GM18508 (cell line): ENCODE measurements at regions not wholly inside any gene's neighbourhood (a gene's known extent, or its start where the extent isn't known, plus 50 kb on each side); places are given as distances from the start of the nearest gene placed in this dataset.

Experiments
- ATAC-seq: cut with Tn5 transposase; IDR thresholded peaks from one replicate; pipeline ENCODE4 v1.9.1; 2021; ENCODE audit warnings: moderate number of reproducible peaks; ENCODE audit not compliant: insufficient read depth, unreplicated experiment

GRCh38 chr9:90948156-90948555 is 146.5 kb downstream of the SYK start:
- no peak for ATAC-seq

GRCh38 chr9:90950600-90950999 is 149.0 kb downstream of the SYK start:
- no peak for ATAC-seq

- no peak for ATAC-seq
Observed at GRCh38 chr9:90953200-90953599, 151.6 kb downstream of the SYK start.

- ATAC-seq = no peak
Observed at GRCh38 chr9:90953805-90954204, 152.2 kb downstream of the SYK start.

- ATAC-seq = no peak
Observed at GRCh38 chr9:90956026-90956810, 154.6 kb downstream of the SYK start.

- no peak for ATAC-seq
Observed at GRCh38 chr9:90958328-90958727, 156.7 kb downstream of the SYK start.

GRCh38 chr9:90960941-90961340 is 159.3 kb downstream of the SYK start:
- no peak for ATAC-seq

GRCh38 chr9:90961375-90961774 is 159.8 kb downstream of the SYK start:
- no peak for ATAC-seq

GRCh38 chr9:90964101-90965020 is 162.7 kb downstream of the SYK start:
- ATAC-seq = no peak

GRCh38 chr9:90965226-90966030 is 163.8 kb downstream of the SYK start:
- ATAC-seq = no peak

GRCh38 chr9:90966031-90966290 is 164.3 kb downstream of the SYK start:
- ATAC-seq = no peak

- ATAC-seq = no peak
Observed at GRCh38 chr9:90966480-90967144, 165.0 kb downstream of the SYK start.

GRCh38 chr9:90967145-90967538 is 165.5 kb downstream of the SYK start:
- no peak for ATAC-seq

- ATAC-seq = no peak
Observed at GRCh38 chr9:90969021-90969675, 167.5 kb downstream of the SYK start.

- ATAC-seq = no peak
Observed at GRCh38 chr9:90970608-90971007, 169.0 kb downstream of the SYK start.

- no peak for ATAC-seq
Observed at GRCh38 chr9:90972057-90972456, 170.4 kb downstream of the SYK start.

- no peak for ATAC-seq
Observed at GRCh38 chr9:90974016-90974415, 172.4 kb downstream of the SYK start.

GRCh38 chr9:90974643-90975245 is 173.1 kb downstream of the SYK start:
- no peak for ATAC-seq

GRCh38 chr9:90975781-90976538 is 174.3 kb downstream of the SYK start:
- ATAC-seq = no peak
